Mucosa of rectum (tissue), 2 donors: ENCODE measurements at regions not wholly inside any gene's neighbourhood (a gene's known extent, or its start where the extent isn't known, plus 50 kb on each side); places are given as distances from the start of the nearest gene placed in this dataset.

Source experiments
- H3K27ac ChIP-seq, 2 donors: one replicate each; pipeline ENCODE4 v1.7.0; 2013; ENCODE audit warnings: inconsistent platforms in 2 of 2, low read depth in 2 of 2, low read length in 2 of 2
- H3K27me3 ChIP-seq, 2 donors: one replicate each; pipeline ENCODE4 v1.7.0; 2013; ENCODE audit warnings: low read length in 2 of 2; ENCODE audit not compliant: control insufficient read depth in 2 of 2, insufficient read depth in 2 of 2
- H3K36me3 ChIP-seq, 2 donors: one replicate each; pipeline ENCODE4 v1.7.0; 2013; ENCODE audit warnings: low read length in 2 of 2; ENCODE audit not compliant: control insufficient read depth in 2 of 2, insufficient read depth in 2 of 2
- H3K4me1 ChIP-seq, 2 donors: one replicate each; pipeline ENCODE4 v1.7.0; 2013; ENCODE audit warnings: low read length in 2 of 2, mild to moderate bottlenecking in 1 of 2; ENCODE audit not compliant: control insufficient read depth in 2 of 2, insufficient read depth in 2 of 2
- H3K4me3 ChIP-seq, 2 donors: one replicate each; pipeline ENCODE4 v1.7.0; 2013; ENCODE audit warnings: low read length in 2 of 2
- H3K9ac ChIP-seq, 2 donors: one replicate each; pipeline ENCODE4 v1.7.0; 2013; ENCODE audit warnings: low read length in 2 of 2, low read depth in 1 of 2, mild to moderate bottlenecking in 1 of 2
- H3K9me3 ChIP-seq, 2 donors: one replicate each; pipeline ENCODE4 v1.7.0; 2013; ENCODE audit warnings: low read length in 2 of 2; ENCODE audit not compliant: control insufficient read depth in 2 of 2
- donor health status: healthy.
- donor health status: Normal muscosa, but diverticular disease.

DNA sequence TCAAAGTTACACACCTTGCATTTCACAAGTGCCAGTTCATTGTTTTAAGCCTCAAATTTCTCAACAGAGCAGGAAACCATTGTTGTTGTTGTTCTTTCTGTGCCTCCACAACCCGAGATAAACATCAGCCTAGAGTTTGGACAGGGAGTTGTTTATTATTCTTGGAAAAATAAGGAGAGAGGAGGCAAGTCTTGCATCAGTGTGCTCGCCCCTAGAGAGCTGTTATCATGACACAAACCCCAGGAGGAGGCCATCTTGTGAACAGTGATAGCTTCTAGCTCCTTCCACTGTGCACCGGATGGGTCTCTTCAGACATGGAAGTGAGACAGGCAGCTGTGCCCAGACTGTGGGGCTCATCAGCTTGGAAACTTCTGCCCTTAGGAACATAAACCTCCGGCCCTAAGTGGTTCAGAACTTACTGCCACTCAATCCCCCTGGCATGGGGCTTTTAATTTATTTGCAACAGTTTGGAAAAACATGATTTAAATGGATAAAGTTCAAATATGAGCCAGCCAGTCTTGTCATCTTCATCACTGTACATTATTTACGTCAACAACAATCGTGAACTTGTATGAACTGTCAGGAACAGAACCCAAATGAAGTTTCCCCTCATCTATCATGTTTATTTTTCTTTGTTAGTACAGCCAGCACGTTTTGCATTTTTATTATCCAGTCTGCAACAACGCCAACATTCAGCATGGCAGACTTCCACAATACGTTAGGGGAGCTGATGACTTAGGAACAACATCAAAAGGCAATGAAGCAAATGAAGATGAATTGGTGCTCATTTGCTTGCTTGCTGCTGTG is 181.7 kb upstream of the S1PR3 start:
- H3K36me3 ChIP-seq, result no peaks in the 10 kb centered on the region
- no peaks in the 10 kb centered on the region for H3K4me1 ChIP-seq
- H3K4me3 ChIP-seq, result no peak overlapping the region
- no peak overlapping the region for H3K9ac ChIP-seq
- no peak overlapping the region for H3K27ac ChIP-seq
- H3K27me3 ChIP-seq, result no peaks in the 10 kb centered on the region
- no peaks in the 10 kb centered on the region for H3K9me3 ChIP-seq

DNA sequence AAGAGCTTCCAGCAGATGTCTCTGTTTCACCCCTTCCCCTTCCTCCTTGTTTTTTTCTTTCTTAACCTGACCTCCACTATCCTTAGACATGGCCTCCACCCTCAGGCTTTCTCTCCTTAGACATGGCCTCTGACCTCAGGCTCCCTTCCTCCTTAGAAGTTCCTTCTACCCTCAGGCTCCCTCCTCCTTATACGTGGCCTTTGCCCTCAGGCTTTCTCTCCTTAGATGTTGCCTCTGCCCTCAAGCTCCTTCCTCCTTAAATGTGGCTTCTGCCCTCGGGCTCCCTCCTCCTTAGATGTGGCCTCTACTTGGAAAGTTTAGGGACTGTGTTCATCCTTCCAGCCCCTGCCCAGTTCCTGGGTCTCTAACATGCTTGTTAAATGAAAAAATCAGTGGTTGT is 180.4 kb upstream of the S1PR3 start:
- H3K9ac ChIP-seq, result no peak overlapping the region
- H3K4me1 ChIP-seq, result no peaks in the 10 kb centered on the region
- H3K36me3 ChIP-seq, result no peaks in the 10 kb centered on the region
- H3K27me3 ChIP-seq, result no peaks in the 10 kb centered on the region
- no peaks in the 10 kb centered on the region for H3K9me3 ChIP-seq
- no peak overlapping the region for H3K4me3 ChIP-seq
- no peak overlapping the region for H3K27ac ChIP-seq

DNA sequence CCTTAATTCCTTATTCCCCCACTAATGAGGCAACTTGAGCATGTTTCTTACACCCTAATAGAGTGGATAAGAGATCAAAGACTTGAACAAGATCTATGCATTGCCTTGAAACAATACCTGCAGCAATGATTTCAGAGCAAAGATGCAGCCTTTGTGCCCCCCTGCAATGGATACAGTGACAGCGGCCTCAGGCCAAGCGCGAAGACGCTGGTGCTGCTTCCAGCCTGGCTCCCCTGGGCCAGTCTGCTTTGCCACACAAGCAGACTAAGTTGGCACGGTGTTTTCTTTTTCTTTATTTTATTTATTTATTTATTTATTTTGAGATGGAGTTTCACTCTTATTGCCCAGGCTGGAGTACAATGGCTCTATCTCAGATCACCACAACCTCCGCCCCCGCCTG is 179.8 kb upstream of the S1PR3 start:
- Histone ChIP-seq H3K9ac (no peak overlapping the region), H3K36me3 (no peaks in the 10 kb centered on the region), H3K4me3 (no peak overlapping the region), H3K27me3 (no peaks in the 10 kb centered on the region), H3K9me3 (no peaks in the 10 kb centered on the region), H3K27ac (no peak overlapping the region), H3K4me1 (no peaks in the 10 kb centered on the region)

DNA sequence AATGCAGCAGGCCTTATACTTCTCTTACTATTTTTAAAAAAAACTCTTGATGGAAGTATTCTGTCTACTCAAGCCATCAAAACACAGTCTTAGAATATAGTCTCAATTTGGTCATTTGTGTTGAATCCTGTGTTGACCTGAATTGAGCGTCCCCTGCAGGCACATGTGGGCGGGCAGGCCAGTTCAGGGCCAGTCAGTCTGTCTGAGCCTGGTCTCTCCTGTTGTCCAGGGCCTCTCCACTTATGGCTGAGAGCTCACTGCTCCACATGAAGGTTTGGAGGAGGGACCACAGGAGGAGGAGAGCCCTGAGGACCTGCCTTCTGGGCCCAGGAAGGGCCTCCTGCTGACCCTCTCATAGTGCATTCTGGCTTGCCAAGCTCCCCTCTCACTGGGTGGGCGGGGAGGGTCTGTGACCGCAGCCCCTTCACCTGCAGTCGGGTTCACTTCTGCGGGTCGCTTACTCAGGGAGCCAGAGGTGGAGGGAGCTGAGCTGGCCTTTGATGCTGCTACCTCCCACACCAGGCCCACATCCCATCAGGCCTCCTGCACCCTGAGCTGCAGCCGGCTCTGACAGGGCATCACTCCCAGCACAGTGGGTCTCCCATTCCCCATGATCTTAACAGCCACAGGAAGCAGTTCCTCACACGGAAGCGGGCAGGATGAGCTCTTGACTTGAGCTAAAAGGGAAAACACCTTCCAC is 178.2 kb upstream of the S1PR3 start:
- H3K9me3 ChIP-seq, result no peaks in the 10 kb centered on the region
- no peaks in the 10 kb centered on the region for H3K36me3 ChIP-seq
- H3K4me3 ChIP-seq, result no peak overlapping the region
- no peaks in the 10 kb centered on the region for H3K4me1 ChIP-seq
- no peaks in the 10 kb centered on the region for H3K27me3 ChIP-seq
- H3K9ac ChIP-seq, result no peak overlapping the region
- no peak overlapping the region for H3K27ac ChIP-seq

DNA sequence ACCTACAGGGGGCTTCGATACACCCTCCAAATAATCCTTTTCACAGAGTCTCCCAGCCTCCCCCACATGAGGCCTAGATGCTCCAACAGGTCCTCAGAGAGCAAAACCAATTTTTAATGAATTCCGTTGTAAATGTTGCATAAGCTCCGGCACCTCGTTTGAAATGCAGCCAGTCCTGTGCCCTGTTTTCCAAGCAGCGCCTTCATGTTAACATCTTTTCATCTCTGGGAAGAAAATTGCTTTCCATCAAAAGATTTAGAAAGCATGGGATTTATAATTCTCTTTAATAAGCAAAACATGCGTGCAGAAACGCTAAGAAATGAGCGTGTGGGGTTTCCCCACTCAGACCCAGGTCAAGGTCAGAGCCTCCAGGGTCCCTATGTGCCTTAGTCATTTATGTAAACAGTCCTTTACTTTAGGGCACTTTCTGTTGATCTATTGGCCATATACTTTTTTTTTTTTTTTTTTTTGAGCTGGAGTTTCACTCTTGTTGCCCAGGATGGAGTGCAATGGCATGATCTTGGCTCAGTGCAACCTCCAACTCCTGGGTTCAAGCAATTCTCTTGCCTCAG is 177.5 kb upstream of the S1PR3 start:
- H3K36me3 ChIP-seq, result no peaks in the 10 kb centered on the region
- H3K9me3 ChIP-seq, result no peaks in the 10 kb centered on the region
- H3K27me3 ChIP-seq, result no peaks in the 10 kb centered on the region
- no peak overlapping the region for H3K9ac ChIP-seq
- H3K4me3 ChIP-seq, result no peak overlapping the region
- no peaks in the 10 kb centered on the region for H3K4me1 ChIP-seq
- no peak overlapping the region for H3K27ac ChIP-seq

DNA sequence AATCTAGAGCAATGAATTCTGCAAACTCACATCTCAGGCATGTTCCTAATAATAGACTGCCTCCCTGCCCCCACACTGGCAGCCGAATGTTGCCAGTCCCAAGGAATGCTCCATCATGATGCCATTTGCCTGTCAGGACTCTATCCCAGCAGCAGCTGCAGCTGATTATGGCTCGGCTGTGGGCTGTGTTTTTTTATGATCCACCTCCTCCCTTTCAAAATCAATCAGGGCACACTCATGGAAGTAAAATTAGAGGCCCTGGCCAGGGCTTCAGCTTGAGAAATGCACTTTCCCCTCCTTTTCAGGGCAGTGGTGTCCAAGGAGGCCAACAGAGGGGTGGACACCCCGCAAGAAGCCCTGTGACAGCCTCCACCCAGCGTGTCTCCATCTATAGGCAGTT is 176.7 kb upstream of the S1PR3 start:
- Histone ChIP-seq H3K4me3 (no peak overlapping the region), H3K27me3 (no peaks in the 10 kb centered on the region), H3K4me1 (no peaks in the 10 kb centered on the region), H3K27ac (no peak overlapping the region), H3K9ac (no peak overlapping the region), H3K9me3 (no peaks in the 10 kb centered on the region), H3K36me3 (no peaks in the 10 kb centered on the region)

DNA sequence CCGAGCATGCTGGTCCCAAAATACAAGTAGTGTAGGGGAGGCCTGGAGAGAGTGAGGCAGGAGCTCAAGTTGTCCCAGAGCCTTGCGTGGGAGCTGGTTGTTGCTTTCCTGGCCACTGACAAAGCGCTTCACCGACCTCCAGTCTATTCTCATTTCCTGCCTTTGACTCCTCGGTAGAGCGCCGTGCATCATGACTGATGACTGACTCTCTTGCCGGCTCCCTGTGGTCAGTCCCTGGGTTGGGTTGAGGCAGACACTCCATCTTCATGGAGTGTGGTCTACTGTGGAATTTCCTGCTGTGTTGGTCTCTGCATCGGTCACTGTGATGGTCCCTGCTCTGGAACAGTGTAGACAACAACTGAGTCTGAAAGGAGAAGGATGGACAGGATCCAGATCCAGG is 175.1 kb upstream of the S1PR3 start:
- no peak overlapping the region for H3K4me3 ChIP-seq
- H3K27me3 ChIP-seq, result no peaks in the 10 kb centered on the region
- H3K27ac ChIP-seq, result no peak overlapping the region
- H3K36me3 ChIP-seq, result no peaks in the 10 kb centered on the region
- H3K4me1 ChIP-seq, result no peaks in the 10 kb centered on the region
- H3K9ac ChIP-seq, result no peak overlapping the region
- H3K9me3 ChIP-seq, result no peaks in the 10 kb centered on the region

DNA sequence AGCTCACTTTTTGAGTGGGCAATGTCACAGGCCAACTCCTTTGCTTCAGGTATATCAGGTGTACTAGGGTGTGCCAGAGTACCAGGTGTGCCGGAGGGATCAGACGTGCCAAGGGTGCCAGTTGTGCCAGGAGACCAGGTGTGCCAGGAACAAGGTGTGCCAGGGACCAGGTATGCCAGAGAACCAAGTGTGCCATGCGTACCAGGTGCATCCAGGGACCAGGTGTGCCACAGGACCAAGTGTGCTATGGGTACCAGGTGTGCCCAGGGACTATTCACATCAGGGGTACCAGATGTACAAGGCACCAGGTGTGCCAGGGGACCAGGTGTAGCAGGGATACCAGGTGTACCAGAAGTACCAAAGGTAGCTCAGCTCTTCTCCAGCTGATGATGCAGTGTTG is 174.7 kb upstream of the S1PR3 start:
- no peak overlapping the region for H3K27ac ChIP-seq
- H3K36me3 ChIP-seq, result no peaks in the 10 kb centered on the region
- H3K9me3 ChIP-seq, result no peaks in the 10 kb centered on the region
- H3K9ac ChIP-seq, result no peak overlapping the region
- H3K4me3 ChIP-seq, result no peak overlapping the region
- no peaks in the 10 kb centered on the region for H3K27me3 ChIP-seq
- no peaks in the 10 kb centered on the region for H3K4me1 ChIP-seq

DNA sequence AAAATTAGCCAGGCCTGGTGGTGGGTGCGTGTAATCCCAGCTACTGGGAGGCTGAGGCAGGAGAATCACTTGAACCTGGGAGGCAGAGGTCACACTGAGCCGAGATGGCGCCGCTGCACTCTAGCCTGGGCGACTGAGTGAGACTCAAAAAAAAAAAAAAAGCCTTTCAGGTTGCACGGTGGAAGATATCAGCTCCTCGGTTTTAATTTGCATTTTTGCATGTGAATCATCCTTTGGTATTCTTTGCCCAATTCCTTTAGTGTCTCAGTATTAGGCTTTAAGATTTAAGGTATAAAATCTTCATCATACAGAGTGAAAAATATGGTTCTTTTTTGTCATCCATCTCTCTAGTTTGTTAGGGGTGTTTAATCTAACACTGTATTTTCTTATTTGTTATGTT is 173.6 kb upstream of the S1PR3 start:
- no peaks in the 10 kb centered on the region for H3K4me1 ChIP-seq
- H3K27ac ChIP-seq, result no peak overlapping the region
- H3K9me3 ChIP-seq, result no peaks in the 10 kb centered on the region
- H3K27me3 ChIP-seq, result no peaks in the 10 kb centered on the region
- H3K4me3 ChIP-seq, result no peak overlapping the region
- no peaks in the 10 kb centered on the region for H3K36me3 ChIP-seq
- H3K9ac ChIP-seq, result no peak overlapping the region

DNA sequence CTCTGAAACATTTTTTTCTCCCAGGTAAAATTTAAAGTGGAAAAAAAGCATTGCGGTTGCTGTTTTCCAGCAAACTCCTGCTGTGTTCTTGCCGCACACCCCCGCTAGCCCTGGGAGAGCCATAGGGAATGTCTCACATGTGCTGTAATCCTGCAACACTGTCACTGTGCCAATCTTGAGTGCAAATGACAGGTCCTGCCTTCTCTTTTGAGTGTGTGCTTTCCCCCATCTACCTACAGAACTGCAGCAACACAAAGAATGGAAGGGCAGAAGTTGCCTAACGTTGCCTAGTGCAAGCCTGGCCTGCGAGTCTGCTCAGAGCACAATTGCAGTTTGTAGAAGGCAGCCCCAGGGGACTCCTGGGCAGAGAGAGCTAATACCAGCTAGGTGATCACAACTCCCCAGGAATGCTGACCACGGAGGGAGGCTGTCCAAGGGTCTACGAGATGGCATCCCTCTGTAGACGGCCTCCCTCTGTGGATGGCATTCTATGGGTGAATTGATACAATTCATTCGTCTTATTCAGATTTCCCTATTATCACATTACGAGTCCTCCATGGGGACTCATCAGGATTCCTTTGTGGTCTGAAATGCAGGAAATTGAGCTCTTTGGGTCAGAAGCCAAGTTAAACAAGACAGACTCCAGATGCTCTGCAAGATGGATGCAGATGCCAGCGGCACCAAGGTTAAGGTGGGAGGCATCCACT is 172.6 kb upstream of the S1PR3 start:
- H3K9me3 ChIP-seq, result no peaks in the 10 kb centered on the region
- no peak overlapping the region for H3K9ac ChIP-seq
- no peaks in the 10 kb centered on the region for H3K4me1 ChIP-seq
- no peaks in the 10 kb centered on the region for H3K27me3 ChIP-seq
- H3K27ac ChIP-seq, result no peak overlapping the region
- no peaks in the 10 kb centered on the region for H3K36me3 ChIP-seq
- no peak overlapping the region for H3K4me3 ChIP-seq
